Adrenal gland (tissue), 9 donors: ENCODE measurements at regions not wholly inside any gene's neighbourhood (a gene's known extent, or its start where the extent isn't known, plus 50 kb on each side); places are given as distances from the start of the nearest gene placed in this dataset.

Experiments used
- DNase-seq, 7 donors: peaks; one replicate each; pipeline ENCODE4 v3.0.0-alpha.2; 2019 to 2020
- H3K27ac ChIP-seq, 5 donors: fragments of 200-600 bp; sonication (generic) in 4 of 5; 1 replicate in 3 of 5; 2 replicates in 2 of 5; pipeline versions ENCODE4 v1.5.1 to v1.8.0; 2016 to 2020; ENCODE audit warnings: mild to moderate bottlenecking in 1 of 5
- H3K27me3 ChIP-seq: fragments of 200-600 bp; 2 replicates; pipeline ENCODE4 v1.8.0; 2021
- H3K36me3 ChIP-seq, 2 donors: fragments of 200-600 bp; replicated peaks in 1 of 2; 1 replicate in 1 of 2; 2 replicates in 1 of 2; pipeline versions ENCODE4 v1.5.1 to v1.8.0; 2018 to 2022
- H3K4me1 ChIP-seq, 2 donors: fragments of 200-600 bp; replicated peaks in 1 of 2; 1 replicate in 1 of 2; 2 replicates in 1 of 2; pipeline versions ENCODE4 v1.5.1 to v1.8.0; 2018 to 2021
- H3K4me3 ChIP-seq, 4 donors: fragments of 200-600 bp; sonication (generic) in 3 of 4; one replicate each; pipeline ENCODE4 v1.5.1; 2016 to 2018
- H3K9me3 ChIP-seq, 3 donors: fragments of 200-600 bp; sonication (generic) in 1 of 3; replicated peaks in 1 of 3; 1 replicate in 2 of 3; 2 replicates in 1 of 3; pipeline versions ENCODE4 v1.5.1 to v1.8.0; 2016 to 2021
- CTCF ChIP-seq, 6 experiments: fragments of 450-650 bp in 4 of 6; fragments of 200-600 bp in 2 of 6; sonication (generic) in 1 of 6; IDR thresholded peaks; 1 replicate in 5 of 6; 2 replicates in 1 of 6; pipeline versions ENCODE4 v1.5.1 to v1.8.0; 2016 to 2021; ENCODE audit warnings: antibody characterized with exemption in 6 of 6, mild to moderate bottlenecking in 2 of 6, moderate library complexity in 1 of 6
- POLR2A ChIP-seq, 2 donors: fragments of 450-650 bp; IDR thresholded peaks; one replicate each; pipeline ENCODE4 v1.6.1; 2017; ENCODE audit warnings: antibody characterized with exemption in 2 of 2, mild to moderate bottlenecking in 2 of 2, moderate library complexity in 1 of 2
- WGBS, 4 donors: extraction: QIAGEN DNeasy Blood & Tissue Kit in 2 of 4; methylation state at CpG; one replicate each; pipeline versions ENCODE4 v1.1.5 to v1.1.7; 2013 to 2017; 5-methylcytosine and 5-hydroxymethylcytosine counted together
- intact Hi-C, 2 donors: fragments of 100-400 bp; cut with DNase I; formaldehyde crosslinking; loops; one replicate each; pipeline versions ENCODE4 v1.14.1 to v1.15.0; 2022 to 2023
- donor health status: healthy with polysubstance abuse.
- donor health status: Bipolar disorder and iron deficiency.
- donor health status: DM: yes; HTN: yes; CAD: no.
- donor health status: DM: no; HTN: no; CAD: no.
- donor health status: DM: no; HTN: no; CAD: no.

GRCh38 chr9:129348890-129349664 is 171.0 kb upstream of the IER5L start:
- intact Hi-C loops: no loop called here
- Histone ChIP-seq H3K27ac (no peak overlapping the region), H3K36me3 (no peaks in the 10 kb centered on the region), H3K4me3 (no peak overlapping the region), H3K4me1 (peaks cover 0 to 16% of the 10 kb centered on the region in 2 donors), H3K27me3 (no peaks in the 10 kb centered on the region), H3K9me3 (no peaks in the 10 kb centered on the region)
- 85 to 88% (median 87%) methylated on average over 10 to 14 of the region's 14 CpGs for WGBS, 4 donors
- TF ChIP-seq CTCF (IDR thresholded peaks at IDR 0.05): no peak
- no peak for TF ChIP-seq POLR2A (IDR thresholded peaks at IDR 0.05)
- DNase-seq: no peak

- no peaks in the 10 kb centered on the region for H3K36me3 ChIP-seq
- H3K4me1 ChIP-seq: peaks cover 0 to 10% of the 10 kb centered on the region in 2 donors
- 66 to 79% (median 72%) methylated on average over 18 to 21 of the region's 21 CpGs for WGBS, 4 donors
- no peak overlapping the region for H3K4me3 ChIP-seq
- H3K9me3 ChIP-seq: no peaks in the 10 kb centered on the region
- peak overlapping the region in 2 of 5 donors; percentile 62 to 76 for H3K27ac ChIP-seq
- no peaks in the 10 kb centered on the region for H3K27me3 ChIP-seq
- intact Hi-C loops: no loop called here
- peak in 1 of 7 donors; percentile 49 for DNase-seq
- TF ChIP-seq CTCF (IDR thresholded peaks at IDR 0.05) (no peak), POLR2A (IDR thresholded peaks at IDR 0.05) (no peak)
Observed at GRCh38 chr9:129347316-129348120, 169.5 kb upstream of the IER5L start.

- no peak overlapping the region for H3K4me3 ChIP-seq
- no peaks in the 10 kb centered on the region for H3K9me3 ChIP-seq
- H3K27ac ChIP-seq: peak overlapping the region in 2 of 5 donors; percentile 73 to 83
- no peaks in the 10 kb centered on the region for H3K27me3 ChIP-seq
- DNase-seq: no peak
- no peaks in the 10 kb centered on the region for H3K4me1 ChIP-seq
- TF ChIP-seq POLR2A (IDR thresholded peaks at IDR 0.05) (no peak), CTCF (IDR thresholded peaks at IDR 0.05) (no peak)
- H3K36me3 ChIP-seq: no peaks in the 10 kb centered on the region
- WGBS, 4 donors: 92 to 96% (median 94%) methylated on average over 7 to 8 of the region's 8 CpGs
- intact Hi-C loops: no loop called here
Observed at GRCh38 chr9:129346046-129346445, 168.0 kb upstream of the IER5L start.

GRCh38 chr9:129344641-129345495 is 166.8 kb upstream of the IER5L start:
- intact Hi-C loops: no loop called here
- Histone ChIP-seq H3K9me3 (no peaks in the 10 kb centered on the region), H3K4me1 (no peaks in the 10 kb centered on the region), H3K27ac (peak overlapping the region in 3 of 5 donors; percentile 27 to 83 (median 80)), H3K4me3 (no peak overlapping the region), H3K27me3 (no peaks in the 10 kb centered on the region), H3K36me3 (no peaks in the 10 kb centered on the region)
- TF ChIP-seq CTCF (IDR thresholded peaks at IDR 0.05): no peak
- TF ChIP-seq POLR2A (IDR thresholded peaks at IDR 0.05): no peak
- 73 to 87% (median 80%) methylated on average over 11 of the region's 11 CpGs for WGBS, 4 donors
- peak in 1 of 7 donors; percentile 48 for DNase-seq
